Neural cell (in vitro differentiated cells): ENCODE measurements at regions not wholly inside any gene's neighbourhood (a gene's known extent, or its start where the extent isn't known, plus 50 kb on each side); places are given as distances from the start of the nearest gene placed in this dataset.

ENCODE experiments used
- CTCF ChIP-seq: fragments of 450-650 bp; IDR thresholded peaks from 2 replicates; pipeline ENCODE4 v1.5.1; 2014; ENCODE audit warnings: antibody characterized with exemption, mild to moderate bottlenecking, moderate library complexity; ENCODE audit not compliant: poor library complexity, severe bottlenecking
- EP300 ChIP-seq: fragments of 450-650 bp; conservative IDR thresholded peaks from 2 replicates; pipeline ENCODE4 v1.6.1; 2014; ENCODE audit warnings: antibody characterized with exemption, mild to moderate bottlenecking, moderate library complexity; ENCODE audit not compliant: poor library complexity, severe bottlenecking
- EZH2 ChIP-seq: fragments of 200-600, 300-800 bp; shearing (Covaris generic), sonication (generic); IDR thresholded peaks from 2 replicates; pipeline ENCODE4 v1.6.1; 2014; ENCODE audit warnings: antibody characterized with exemption, low read length, borderline replicate concordance, mild to moderate bottlenecking; ENCODE audit not compliant: insufficient read depth, poor library complexity, severe bottlenecking
- MXI1 ChIP-seq: fragments of 450-650 bp; conservative IDR thresholded peaks from 2 replicates; pipeline ENCODE4 v1.6.1; 2014; ENCODE audit warnings: antibody characterized with exemption, mild to moderate bottlenecking; ENCODE audit not compliant: poor library complexity, severe bottlenecking
- POLR2AphosphoS5 ChIP-seq: IDR thresholded peaks from 2 replicates; pipeline ENCODE4 v1.6.1; 2012
- RAD21 ChIP-seq: fragments of 450-650 bp; conservative IDR thresholded peaks from 2 replicates; pipeline ENCODE4 v1.6.1; 2014; ENCODE audit warnings: antibody characterized with exemption, mild to moderate bottlenecking, moderate library complexity
- SMC3 ChIP-seq: fragments of 450-650 bp; conservative IDR thresholded peaks from 2 replicates; pipeline ENCODE4 v1.6.1; 2014; ENCODE audit warnings: antibody characterized with exemption, mild to moderate bottlenecking, moderate library complexity; ENCODE audit not compliant: poor library complexity
- TAF1 ChIP-seq: IDR thresholded peaks from 2 replicates; pipeline ENCODE4 v1.6.1; 2012; ENCODE audit warnings: low read depth
- TF ChIP-seq, protein P1 (sequence below): IDR thresholded peaks from 2 replicates; pipeline ENCODE4 v1.6.1; 2012; ENCODE audit warnings: borderline replicate concordance

DNA sequence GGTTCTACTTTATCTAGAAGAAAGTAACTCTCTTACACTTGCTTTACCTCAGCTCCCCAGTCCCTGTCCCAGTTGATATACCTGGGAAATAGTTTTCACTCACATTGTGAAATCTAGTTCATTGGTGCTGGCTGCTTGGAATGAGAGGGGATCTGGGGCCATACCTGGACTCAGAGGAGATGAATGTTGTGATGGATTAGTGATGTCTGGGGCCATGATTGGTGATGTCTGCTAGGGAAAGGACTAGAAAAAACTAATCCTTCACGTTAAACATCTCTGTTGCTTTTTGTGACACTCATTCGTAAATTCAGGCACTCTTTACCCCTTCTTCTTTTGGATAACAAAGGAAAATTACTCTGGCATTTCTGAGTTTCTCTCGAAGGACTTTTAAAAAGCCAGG lies 152.4 kb downstream of the RAB11FIP2 start:
- TF ChIP-seq EZH2: no peak
- no peak for TF ChIP-seq EP300
- TF ChIP-seq TAF1: no peak
- no peak for TF ChIP-seq CTCF
- no peak for TF ChIP-seq MXI1
- TF ChIP-seq POLR2AphosphoS5: no peak
- TF ChIP-seq SMC3: no peak
- TF ChIP-seq, protein P1, sequence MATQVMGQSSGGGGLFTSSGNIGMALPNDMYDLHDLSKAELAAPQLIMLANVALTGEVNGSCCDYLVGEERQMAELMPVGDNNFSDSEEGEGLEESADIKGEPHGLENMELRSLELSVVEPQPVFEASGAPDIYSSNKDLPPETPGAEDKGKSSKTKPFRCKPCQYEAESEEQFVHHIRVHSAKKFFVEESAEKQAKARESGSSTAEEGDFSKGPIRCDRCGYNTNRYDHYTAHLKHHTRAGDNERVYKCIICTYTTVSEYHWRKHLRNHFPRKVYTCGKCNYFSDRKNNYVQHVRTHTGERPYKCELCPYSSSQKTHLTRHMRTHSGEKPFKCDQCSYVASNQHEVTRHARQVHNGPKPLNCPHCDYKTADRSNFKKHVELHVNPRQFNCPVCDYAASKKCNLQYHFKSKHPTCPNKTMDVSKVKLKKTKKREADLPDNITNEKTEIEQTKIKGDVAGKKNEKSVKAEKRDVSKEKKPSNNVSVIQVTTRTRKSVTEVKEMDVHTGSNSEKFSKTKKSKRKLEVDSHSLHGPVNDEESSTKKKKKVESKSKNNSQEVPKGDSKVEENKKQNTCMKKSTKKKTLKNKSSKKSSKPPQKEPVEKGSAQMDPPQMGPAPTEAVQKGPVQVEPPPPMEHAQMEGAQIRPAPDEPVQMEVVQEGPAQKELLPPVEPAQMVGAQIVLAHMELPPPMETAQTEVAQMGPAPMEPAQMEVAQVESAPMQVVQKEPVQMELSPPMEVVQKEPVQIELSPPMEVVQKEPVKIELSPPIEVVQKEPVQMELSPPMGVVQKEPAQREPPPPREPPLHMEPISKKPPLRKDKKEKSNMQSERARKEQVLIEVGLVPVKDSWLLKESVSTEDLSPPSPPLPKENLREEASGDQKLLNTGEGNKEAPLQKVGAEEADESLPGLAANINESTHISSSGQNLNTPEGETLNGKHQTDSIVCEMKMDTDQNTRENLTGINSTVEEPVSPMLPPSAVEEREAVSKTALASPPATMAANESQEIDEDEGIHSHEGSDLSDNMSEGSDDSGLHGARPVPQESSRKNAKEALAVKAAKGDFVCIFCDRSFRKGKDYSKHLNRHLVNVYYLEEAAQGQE: no peak
- TF ChIP-seq RAD21: no peak
